ENCODE measurements at regions not wholly inside any gene's neighbourhood (a gene's known extent, or its start where the extent isn't known, plus 50 kb on each side); places are given as distances from the start of the nearest gene placed in this dataset.

- TF ChIP-seq, protein P1, sequence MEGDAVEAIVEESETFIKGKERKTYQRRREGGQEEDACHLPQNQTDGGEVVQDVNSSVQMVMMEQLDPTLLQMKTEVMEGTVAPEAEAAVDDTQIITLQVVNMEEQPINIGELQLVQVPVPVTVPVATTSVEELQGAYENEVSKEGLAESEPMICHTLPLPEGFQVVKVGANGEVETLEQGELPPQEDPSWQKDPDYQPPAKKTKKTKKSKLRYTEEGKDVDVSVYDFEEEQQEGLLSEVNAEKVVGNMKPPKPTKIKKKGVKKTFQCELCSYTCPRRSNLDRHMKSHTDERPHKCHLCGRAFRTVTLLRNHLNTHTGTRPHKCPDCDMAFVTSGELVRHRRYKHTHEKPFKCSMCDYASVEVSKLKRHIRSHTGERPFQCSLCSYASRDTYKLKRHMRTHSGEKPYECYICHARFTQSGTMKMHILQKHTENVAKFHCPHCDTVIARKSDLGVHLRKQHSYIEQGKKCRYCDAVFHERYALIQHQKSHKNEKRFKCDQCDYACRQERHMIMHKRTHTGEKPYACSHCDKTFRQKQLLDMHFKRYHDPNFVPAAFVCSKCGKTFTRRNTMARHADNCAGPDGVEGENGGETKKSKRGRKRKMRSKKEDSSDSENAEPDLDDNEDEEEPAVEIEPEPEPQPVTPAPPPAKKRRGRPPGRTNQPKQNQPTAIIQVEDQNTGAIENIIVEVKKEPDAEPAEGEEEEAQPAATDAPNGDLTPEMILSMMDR (optimal IDR thresholded peaks at IDR 0.05 in 1 of 3, IDR thresholded peaks at IDR 0.05 in 1 of 3, conservative IDR thresholded peaks at IDR 0.05 in 1 of 3; ENCODE audit: extremely low read depth in 1 of 3, insufficient read depth in 2 of 3, low read length in 3 of 3): no peak
- no peak for TF ChIP-seq EZH2 (IDR thresholded peaks at IDR 0.05; ENCODE audit: low read length)
Observed at GRCh38 chr18:61658431-61658830, 234.4 kb downstream of the RNF152 start.

Measured in keratinocyte (primary cell).